PFSK-1 (cell line): ENCODE measurements at regions not wholly inside any gene's neighbourhood (a gene's known extent, or its start where the extent isn't known, plus 50 kb on each side); places are given as distances from the start of the nearest gene placed in this dataset.

Experiments
- FOXP2 ChIP-seq: optimal IDR thresholded peaks from 2 replicates; pipeline ENCODE3; 2011; ENCODE audit warnings: borderline replicate concordance, control low read depth, inconsistent platforms; ENCODE audit not compliant: insufficient read depth; ENCODE audit errors: extremely low read length, extremely low read depth
- POLR2AphosphoS5 ChIP-seq: IDR thresholded peaks from 2 replicates; pipeline ENCODE4 v1.6.1; 2012; ENCODE audit warnings: low read depth, mild to moderate bottlenecking, control low read depth, low read length, moderate library complexity
- REST ChIP-seq, 2 experiments: IDR thresholded peaks; 2 replicates each; pipeline versions ENCODE4 v1.6.1 to v1.8.0; 2011 to 2012; ENCODE audit warnings: low read depth in 2 of 2, low read length in 2 of 2, control low read depth in 1 of 2, inconsistent platforms in 1 of 2, mild to moderate bottlenecking in 1 of 2, moderate library complexity in 1 of 2; ENCODE audit not compliant: insufficient read depth in 1 of 2
- SIN3A ChIP-seq: IDR thresholded peaks from 2 replicates; pipeline ENCODE4 v1.6.1; 2012; ENCODE audit warnings: mild to moderate bottlenecking, low read length, moderate library complexity, borderline replicate concordance; ENCODE audit not compliant: insufficient read depth
- TAF1 ChIP-seq: IDR thresholded peaks from 2 replicates; pipeline ENCODE4 v1.6.1; 2012; ENCODE audit warnings: low read length, control low read depth, borderline replicate concordance; ENCODE audit not compliant: insufficient read depth

DNA sequence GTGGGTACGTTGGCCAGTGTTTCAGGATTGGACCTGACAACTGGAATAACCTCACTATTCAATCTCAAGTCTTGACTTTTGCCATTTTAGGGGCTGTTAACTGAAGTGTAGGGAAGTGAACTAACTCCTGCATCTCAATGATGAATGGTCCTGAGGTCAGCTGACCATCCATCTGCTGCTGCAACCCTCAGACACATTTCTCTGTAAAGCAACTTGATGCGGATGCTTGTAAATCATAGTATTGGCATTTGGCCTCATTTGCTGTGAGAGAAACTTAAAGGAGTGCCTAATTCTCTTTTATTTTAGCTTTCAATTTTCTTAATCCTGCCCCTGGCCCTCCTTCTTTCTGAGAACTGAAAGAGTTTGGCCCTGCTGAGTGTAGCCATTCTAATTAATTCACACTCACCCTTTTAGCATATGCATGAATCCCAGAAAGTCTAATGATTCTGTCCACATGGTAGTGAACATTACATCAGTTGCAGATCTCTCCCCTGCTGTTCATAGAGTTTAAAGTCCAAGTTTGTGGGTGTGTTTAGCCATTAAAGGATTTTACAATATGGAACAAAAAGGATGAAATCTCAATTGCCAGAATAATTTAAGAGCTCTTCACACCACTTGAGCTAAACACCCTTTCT lies 1531.4 kb upstream of the SLC10A2 start:
- TF ChIP-seq FOXP2 (no peak), TAF1 (no peak), POLR2AphosphoS5 (no peak), SIN3A (no peak), REST (IDR thresholded peaks at IDR 0.05; ENCODE audit: insufficient read depth in 1 of 2, low read depth in 2 of 2, low read length in 2 of 2) (no peak)

DNA sequence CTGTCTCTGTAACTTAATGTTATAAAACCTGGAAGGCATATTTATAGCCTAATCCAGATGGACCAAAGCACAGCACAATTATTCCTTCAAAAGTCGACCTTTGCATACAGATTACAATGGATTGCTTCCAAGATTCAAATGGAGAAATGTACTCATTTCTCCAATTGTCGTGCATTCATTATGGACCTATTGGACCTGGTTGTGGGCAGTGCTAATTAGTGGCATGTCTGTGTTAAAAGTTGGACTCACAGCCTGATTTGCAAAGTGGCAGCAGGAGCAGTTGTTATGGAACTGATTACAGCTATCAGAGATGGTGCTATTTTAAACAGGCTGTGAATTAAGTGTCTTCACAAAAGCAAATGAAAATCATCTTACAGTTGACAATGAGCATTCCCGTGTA lies 1529.3 kb upstream of the SLC10A2 start:
- no peak for TF ChIP-seq TAF1
- TF ChIP-seq POLR2AphosphoS5, result no peak
- no peak for TF ChIP-seq REST (IDR thresholded peaks at IDR 0.05; ENCODE audit: insufficient read depth in 1 of 2, low read depth in 2 of 2, low read length in 2 of 2)
- no peak for TF ChIP-seq SIN3A
- TF ChIP-seq FOXP2, result no peak

DNA sequence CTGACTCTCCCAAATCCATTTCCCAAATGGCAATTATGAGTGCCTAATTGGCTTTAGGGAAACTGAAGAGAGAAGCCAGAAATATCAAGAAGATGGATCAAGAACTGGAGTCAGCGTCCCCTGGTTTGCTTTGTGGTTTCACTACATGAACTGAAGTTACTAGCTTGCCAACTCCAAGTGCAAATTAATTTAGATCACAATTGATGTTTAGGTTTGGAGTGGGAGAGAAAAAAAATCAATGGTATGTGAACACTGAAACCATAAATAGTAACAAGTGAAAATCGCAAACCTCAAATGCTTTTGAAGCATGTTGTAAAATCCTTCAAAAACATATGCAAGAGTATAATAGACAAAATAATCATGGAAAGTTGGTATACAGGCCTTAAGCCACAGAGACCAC lies 1528.6 kb upstream of the SLC10A2 start:
- TF ChIP-seq SIN3A, result no peak
- TF ChIP-seq FOXP2, result no peak
- TF ChIP-seq POLR2AphosphoS5, result no peak
- no peak for TF ChIP-seq TAF1
- TF ChIP-seq REST (IDR thresholded peaks at IDR 0.05; ENCODE audit: insufficient read depth in 1 of 2, low read depth in 2 of 2, low read length in 2 of 2), result no peak

DNA sequence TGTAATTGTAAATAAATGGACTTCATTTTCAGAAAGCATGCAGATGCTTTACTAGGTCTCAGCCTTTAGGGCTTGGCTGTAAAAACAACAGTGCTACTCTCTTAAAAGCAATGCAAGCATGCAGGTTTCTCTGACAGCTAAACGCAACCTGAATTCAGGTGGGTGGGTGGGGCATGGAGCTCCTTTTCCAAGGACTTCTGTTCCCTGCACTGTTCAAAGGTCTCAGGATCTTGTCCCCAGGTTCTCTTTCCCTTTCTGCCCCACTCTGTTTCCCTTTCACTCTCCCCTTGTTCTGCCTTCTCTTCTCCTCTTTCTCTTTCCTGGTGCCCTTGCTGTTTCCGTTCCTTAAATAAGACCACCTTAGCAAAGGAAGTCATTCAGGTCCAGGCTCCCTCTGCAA lies 1527.5 kb upstream of the SLC10A2 start:
- TF ChIP-seq POLR2AphosphoS5 (no peak), SIN3A (no peak), FOXP2 (no peak), REST (IDR thresholded peaks at IDR 0.05; ENCODE audit: insufficient read depth in 1 of 2, low read depth in 2 of 2, low read length in 2 of 2) (no peak), TAF1 (no peak)

- no peak for TF ChIP-seq FOXP2
- no peak for TF ChIP-seq TAF1
- no peak for TF ChIP-seq SIN3A
- no peak for TF ChIP-seq POLR2AphosphoS5
- no peak for TF ChIP-seq REST (IDR thresholded peaks at IDR 0.05; ENCODE audit: insufficient read depth in 1 of 2, low read depth in 2 of 2, low read length in 2 of 2)
Observed at GRCh38 chr13:104593251-104593576, 1527.0 kb upstream of the SLC10A2 start.
